ENCODE measurements at regions not wholly inside any gene's neighbourhood (a gene's known extent, or its start where the extent isn't known, plus 50 kb on each side); places are given as distances from the start of the nearest gene placed in this dataset.

DNA sequence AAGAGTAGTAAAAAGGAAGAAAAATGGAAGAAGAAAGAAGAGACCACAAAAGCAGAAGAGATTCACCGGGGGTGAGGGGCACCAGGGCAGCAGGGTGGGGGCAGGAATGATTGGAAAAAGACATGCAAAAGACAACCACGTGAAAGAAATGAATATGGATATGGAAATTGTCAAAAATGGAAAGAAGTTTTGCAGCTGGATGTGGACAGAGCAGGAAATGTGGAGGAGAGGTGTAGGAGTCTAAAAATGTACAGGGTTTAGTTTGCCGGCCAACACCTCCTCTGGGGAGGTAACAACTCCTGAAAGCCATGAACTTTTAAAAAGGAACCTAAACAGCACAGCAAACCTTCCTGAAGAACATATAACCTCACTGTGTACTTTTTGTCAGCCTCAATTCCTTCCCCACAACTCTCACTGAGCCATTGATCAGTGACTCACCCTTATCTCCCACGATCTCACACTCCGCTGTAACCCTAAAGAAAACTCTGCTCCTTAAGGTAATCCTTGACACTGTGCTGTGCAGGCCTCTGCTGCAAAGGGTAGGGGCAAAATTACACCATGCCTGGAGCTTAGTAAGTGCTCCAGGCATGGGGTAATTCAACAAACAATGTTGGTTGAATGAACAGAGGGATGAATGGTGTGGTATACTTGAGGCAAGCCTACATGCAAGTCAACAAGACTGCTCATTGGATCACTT, 100.2 kb upstream of the BOC start:
- Histone ChIP-seq H3K4me1 (replicated peaks) (no peaks in the 10 kb centered on the region), H3K36me3 (no peaks in the 10 kb centered on the region), H3K27ac (no peak overlapping the region), H3K4me3 (no peak overlapping the region), H3K27me3 (replicated peaks; ENCODE audit: insufficient read depth) (no peaks in the 10 kb centered on the region), H3K9me3 (no peaks in the 10 kb centered on the region)
- intact Hi-C loops (cut with DNase I) = no loop called here
- DNase-seq (ENCODE audit: low spot score) = no peak
- TF ChIP-seq, protein P1, sequence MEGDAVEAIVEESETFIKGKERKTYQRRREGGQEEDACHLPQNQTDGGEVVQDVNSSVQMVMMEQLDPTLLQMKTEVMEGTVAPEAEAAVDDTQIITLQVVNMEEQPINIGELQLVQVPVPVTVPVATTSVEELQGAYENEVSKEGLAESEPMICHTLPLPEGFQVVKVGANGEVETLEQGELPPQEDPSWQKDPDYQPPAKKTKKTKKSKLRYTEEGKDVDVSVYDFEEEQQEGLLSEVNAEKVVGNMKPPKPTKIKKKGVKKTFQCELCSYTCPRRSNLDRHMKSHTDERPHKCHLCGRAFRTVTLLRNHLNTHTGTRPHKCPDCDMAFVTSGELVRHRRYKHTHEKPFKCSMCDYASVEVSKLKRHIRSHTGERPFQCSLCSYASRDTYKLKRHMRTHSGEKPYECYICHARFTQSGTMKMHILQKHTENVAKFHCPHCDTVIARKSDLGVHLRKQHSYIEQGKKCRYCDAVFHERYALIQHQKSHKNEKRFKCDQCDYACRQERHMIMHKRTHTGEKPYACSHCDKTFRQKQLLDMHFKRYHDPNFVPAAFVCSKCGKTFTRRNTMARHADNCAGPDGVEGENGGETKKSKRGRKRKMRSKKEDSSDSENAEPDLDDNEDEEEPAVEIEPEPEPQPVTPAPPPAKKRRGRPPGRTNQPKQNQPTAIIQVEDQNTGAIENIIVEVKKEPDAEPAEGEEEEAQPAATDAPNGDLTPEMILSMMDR (IDR thresholded peaks at IDR 0.05) = no peak
- no peak for TF ChIP-seq POLR2AphosphoS5 (IDR thresholded peaks at IDR 0.05)
- no peak for TF ChIP-seq POLR2A (IDR thresholded peaks at IDR 0.05)
- WGBS = 68% methylated on average over 4 of the region's 5 CpGs

DNA sequence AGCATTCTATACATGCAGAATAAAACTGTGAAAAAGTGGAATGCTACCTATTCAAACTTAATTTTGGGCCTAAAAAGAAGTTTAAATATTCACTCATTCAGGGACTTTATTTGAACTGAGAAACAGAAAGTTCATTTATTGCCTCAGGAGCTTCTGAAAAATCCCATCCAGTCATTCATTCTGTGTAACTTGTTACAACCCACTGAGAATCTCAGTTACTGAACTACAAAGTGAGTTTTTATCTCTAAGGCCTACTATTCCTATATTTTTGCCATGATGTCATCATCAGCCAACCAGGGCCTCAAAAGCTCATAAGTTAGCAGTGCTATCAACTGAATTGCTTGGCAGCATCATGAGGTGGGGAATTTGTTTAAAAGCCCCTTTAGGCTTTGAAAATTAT, 98.0 kb upstream of the BOC start:
- H3K4me1 ChIP-seq (replicated peaks) = no peaks in the 10 kb centered on the region
- no peaks in the 10 kb centered on the region for H3K27me3 ChIP-seq (replicated peaks; ENCODE audit: insufficient read depth)
- no peak for DNase-seq (ENCODE audit: low spot score)
- H3K9me3 ChIP-seq = no peaks in the 10 kb centered on the region
- H3K27ac ChIP-seq = no peak overlapping the region
- intact Hi-C loops (cut with DNase I) = no loop called here
- H3K4me3 ChIP-seq = no peak overlapping the region
- H3K36me3 ChIP-seq = no peaks in the 10 kb centered on the region
- TF ChIP-seq POLR2A (IDR thresholded peaks at IDR 0.05) = no peak
- TF ChIP-seq POLR2AphosphoS5 (IDR thresholded peaks at IDR 0.05) = no peak
- TF ChIP-seq, protein P1 (IDR thresholded peaks at IDR 0.05) = no peak

DNA sequence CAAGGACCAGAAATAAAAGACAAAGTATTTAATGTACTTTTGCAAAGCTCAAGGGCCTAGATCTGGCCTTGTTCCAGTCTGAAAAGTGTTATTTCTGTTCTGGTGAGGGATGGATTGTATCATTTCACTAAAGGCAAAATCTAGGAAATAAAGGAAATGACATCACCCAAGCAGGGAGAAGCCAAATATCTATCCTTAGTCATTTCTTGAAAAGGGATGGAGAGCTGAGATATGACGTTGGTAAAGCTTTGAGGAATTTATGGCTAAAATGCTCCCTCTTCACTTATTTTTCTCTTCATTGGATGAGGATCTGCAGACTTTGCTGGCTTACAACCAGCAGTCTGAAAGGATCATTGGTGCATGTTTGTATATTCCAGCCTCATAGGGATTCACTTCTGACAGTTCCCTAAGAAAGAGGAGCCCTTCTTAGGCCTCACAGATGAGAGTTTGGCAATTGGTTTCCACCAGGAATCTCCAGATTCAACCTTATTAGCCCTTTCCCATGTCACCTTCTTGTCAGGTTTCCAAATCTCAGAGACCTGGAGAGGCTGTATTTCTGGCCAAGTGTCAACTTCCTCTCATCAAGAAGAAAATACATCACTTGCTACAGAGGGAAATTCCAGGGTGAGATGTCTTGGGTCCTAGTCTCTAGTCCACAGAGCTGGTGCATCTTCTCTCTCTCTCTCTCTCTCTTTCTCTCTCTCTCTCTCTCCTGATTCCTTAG, 93.7 kb upstream of the BOC start:
- no peaks in the 10 kb centered on the region for H3K27me3 ChIP-seq (replicated peaks; ENCODE audit: insufficient read depth)
- intact Hi-C loops (cut with DNase I) = no loop called here
- no peak overlapping the region for H3K27ac ChIP-seq
- no peak overlapping the region for H3K4me3 ChIP-seq
- no peaks in the 10 kb centered on the region for H3K9me3 ChIP-seq
- DNase-seq (ENCODE audit: low spot score) = no peak
- no peak for TF ChIP-seq POLR2AphosphoS5 (IDR thresholded peaks at IDR 0.05)
- TF ChIP-seq, protein P1 (IDR thresholded peaks at IDR 0.05) = no peak
- TF ChIP-seq POLR2A (IDR thresholded peaks at IDR 0.05) = no peak
- H3K4me1 ChIP-seq (replicated peaks) = no peaks in the 10 kb centered on the region
- no peaks in the 10 kb centered on the region for H3K36me3 ChIP-seq
- 50% methylated on average over 1 of the region's 1 CpG for WGBS

DNA sequence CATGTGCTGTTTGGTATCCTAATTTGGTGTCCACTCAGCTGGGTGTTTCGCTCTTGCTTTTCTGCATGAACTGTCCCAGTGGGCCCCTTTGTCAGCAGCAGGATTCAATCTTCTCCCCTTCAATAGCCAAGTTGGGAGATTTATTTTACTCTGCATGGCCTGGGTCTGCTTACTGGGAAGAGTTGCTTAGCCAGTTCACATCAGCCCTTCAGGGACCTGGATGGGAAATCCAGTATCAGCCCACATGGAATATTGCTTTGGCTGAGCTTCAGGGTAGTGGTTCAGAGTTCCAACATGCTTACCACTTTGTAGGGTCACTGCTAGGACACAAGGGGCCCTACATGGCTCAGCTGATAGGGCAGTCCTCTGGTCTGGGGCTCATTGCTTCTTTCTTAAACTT, 93.0 kb upstream of the BOC start:
- TF ChIP-seq POLR2AphosphoS5 (IDR thresholded peaks at IDR 0.05) = no peak
- TF ChIP-seq POLR2A (IDR thresholded peaks at IDR 0.05) = no peak
- TF ChIP-seq, protein P1 (IDR thresholded peaks at IDR 0.05) = no peak
- no peak overlapping the region for H3K4me3 ChIP-seq
- H3K4me1 ChIP-seq (replicated peaks) = no peaks in the 10 kb centered on the region
- no peak for DNase-seq (ENCODE audit: low spot score)
- no peak overlapping the region for H3K27ac ChIP-seq
- WGBS = 94% methylated on average over 1 of the region's 1 CpG
- no peaks in the 10 kb centered on the region for H3K36me3 ChIP-seq
- no peaks in the 10 kb centered on the region for H3K9me3 ChIP-seq
- H3K27me3 ChIP-seq (replicated peaks; ENCODE audit: insufficient read depth) = no peaks in the 10 kb centered on the region
- intact Hi-C loops (cut with DNase I) = no loop called here
